ENCODE measurements at regions not wholly inside any gene's neighbourhood (a gene's known extent, or its start where the extent isn't known, plus 50 kb on each side); places are given as distances from the start of the nearest gene placed in this dataset.

DNA sequence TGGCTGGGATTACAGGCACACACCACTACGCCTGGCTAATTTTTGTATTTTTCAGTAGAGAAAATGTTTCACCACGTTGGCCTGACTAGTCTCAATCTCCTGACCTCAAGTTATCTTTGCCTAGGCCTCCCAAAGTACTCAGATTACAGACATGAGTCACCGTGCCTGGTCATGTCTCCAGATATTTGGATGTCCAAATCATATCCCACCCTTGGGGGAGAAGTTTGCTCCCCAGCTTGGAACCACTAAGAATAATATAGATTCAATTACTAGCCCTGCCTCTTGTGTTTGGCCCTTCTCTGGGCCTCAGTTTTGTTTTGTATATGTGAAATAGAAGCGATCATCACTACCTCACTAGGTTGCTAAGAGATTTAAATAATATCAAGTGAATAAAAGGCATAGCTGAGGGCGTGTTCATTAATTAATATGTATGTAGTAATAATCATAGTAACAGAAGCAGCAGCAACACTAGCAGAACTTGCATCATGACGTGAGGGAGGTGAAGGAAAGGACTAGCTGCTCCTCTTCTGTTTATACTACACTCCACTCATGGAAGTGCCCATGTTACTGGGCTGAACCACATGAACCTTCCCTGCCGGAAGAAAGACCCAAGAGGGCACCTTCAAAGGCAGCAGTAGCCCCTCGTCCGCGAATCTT lies 253.6 kb upstream of the XYLT1 start:
- no peak for TF ChIP-seq POLR2A (IDR thresholded peaks at IDR 0.05)
- TF ChIP-seq, protein P1, sequence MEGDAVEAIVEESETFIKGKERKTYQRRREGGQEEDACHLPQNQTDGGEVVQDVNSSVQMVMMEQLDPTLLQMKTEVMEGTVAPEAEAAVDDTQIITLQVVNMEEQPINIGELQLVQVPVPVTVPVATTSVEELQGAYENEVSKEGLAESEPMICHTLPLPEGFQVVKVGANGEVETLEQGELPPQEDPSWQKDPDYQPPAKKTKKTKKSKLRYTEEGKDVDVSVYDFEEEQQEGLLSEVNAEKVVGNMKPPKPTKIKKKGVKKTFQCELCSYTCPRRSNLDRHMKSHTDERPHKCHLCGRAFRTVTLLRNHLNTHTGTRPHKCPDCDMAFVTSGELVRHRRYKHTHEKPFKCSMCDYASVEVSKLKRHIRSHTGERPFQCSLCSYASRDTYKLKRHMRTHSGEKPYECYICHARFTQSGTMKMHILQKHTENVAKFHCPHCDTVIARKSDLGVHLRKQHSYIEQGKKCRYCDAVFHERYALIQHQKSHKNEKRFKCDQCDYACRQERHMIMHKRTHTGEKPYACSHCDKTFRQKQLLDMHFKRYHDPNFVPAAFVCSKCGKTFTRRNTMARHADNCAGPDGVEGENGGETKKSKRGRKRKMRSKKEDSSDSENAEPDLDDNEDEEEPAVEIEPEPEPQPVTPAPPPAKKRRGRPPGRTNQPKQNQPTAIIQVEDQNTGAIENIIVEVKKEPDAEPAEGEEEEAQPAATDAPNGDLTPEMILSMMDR (IDR thresholded peaks at IDR 0.05 in 4 of 5, conservative IDR thresholded peaks at IDR 0.05 in 1 of 5) = no peak
